NCI-H1048 (cell line): ENCODE measurements at regions not wholly inside any gene's neighbourhood (a gene's known extent, or its start where the extent isn't known, plus 50 kb on each side); places are given as distances from the start of the nearest gene placed in this dataset.
"Not testable (repeated sequence)": the region's sequence is repeated elsewhere in the genome, so short reads cannot be mapped to it uniquely, and the experiment has no call there.

Experiments
- DNase-seq: peaks from one replicate; lab custom pipeline; 2025; lab: John Stamatoyannopoulos, UW

GRCh38 chr6:27190126-27190525 lies 57.4 kb upstream of the PRSS16 start:
- no peak for DNase-seq

DNA sequence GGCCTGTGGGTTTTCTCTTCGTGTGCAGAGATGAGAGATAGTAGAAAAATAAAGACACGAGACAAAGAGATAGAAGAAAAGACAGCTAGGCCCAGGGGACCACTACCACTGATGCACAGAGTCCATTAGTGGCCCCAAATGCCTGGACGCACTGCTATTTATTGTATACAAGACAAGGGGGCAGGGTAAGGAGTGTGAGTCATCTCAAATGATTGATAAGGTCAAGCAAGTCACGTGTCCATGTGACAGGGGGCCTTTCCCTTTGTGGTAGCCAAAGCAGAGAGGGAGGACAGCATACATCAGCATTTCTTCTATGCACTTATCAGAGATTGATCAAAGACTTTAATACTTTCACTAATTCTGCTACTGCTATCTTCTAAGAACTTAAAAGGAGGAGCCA lies 53.0 kb upstream of the PRSS16 start:
- not testable (repeated sequence) for DNase-seq

GRCh38 chr6:27195547-27195946 lies 52.0 kb upstream of the PRSS16 start:
- not testable (repeated sequence) for DNase-seq
